ENCODE measurements at regions not wholly inside any gene's neighbourhood (a gene's known extent, or its start where the extent isn't known, plus 50 kb on each side); places are given as distances from the start of the nearest gene placed in this dataset.

- no peak overlapping the region for H2AK5ac ChIP-seq (ENCODE audit: low read length)
- no peak overlapping the region for H3K23ac ChIP-seq (ENCODE audit: low read length)
Observed at GRCh38 chr2:83862600-83862999, 596.5 kb downstream of the SUCLG1 start.

GRCh38 chr2:83860320-83860719, 598.8 kb downstream of the SUCLG1 start:
- no peak overlapping the region for H3K4ac ChIP-seq (ENCODE audit: low read depth, low read length)
- DNase-seq, result no peak
- no peak overlapping the region for H3K23ac ChIP-seq (ENCODE audit: low read length)
- H3K4me2 ChIP-seq (ENCODE audit: low read length), result no peak overlapping the region
- H3K4me3 ChIP-seq (ENCODE audit: low read length), result no peak overlapping the region
- no peaks in the 10 kb centered on the region for H3K79me2 ChIP-seq (ENCODE audit: control insufficient read depth, insufficient read depth, low read length)
- H3K79me1 ChIP-seq (ENCODE audit: low read length), result no peaks in the 10 kb centered on the region
- no peak overlapping the region for H3K9ac ChIP-seq (ENCODE audit: low read length)
- WGBS (ENCODE audit: extremely low coverage, insufficient coverage, low lambda C conversion rate), result no CpG with 5 or more reads among the region's 7 CpGs
- H4K5ac ChIP-seq (ENCODE audit: low read length), result no peak overlapping the region
- H2BK5ac ChIP-seq (ENCODE audit: low read length), result no peak overlapping the region
- no peak overlapping the region for H4K8ac ChIP-seq (ENCODE audit: low read depth, low read length)
- H2BK120ac ChIP-seq (ENCODE audit: low read depth, low read length), result no peak overlapping the region
- H3K27me3 ChIP-seq (ENCODE audit: insufficient read depth, low read length, poor library complexity), result no peaks in the 10 kb centered on the region
- H3K18ac ChIP-seq (ENCODE audit: low read length), result no peak overlapping the region
- no peak overlapping the region for H3K27ac ChIP-seq (ENCODE audit: low read depth, low read length)
- no peak overlapping the region for H2AK5ac ChIP-seq (ENCODE audit: low read length)
- no peaks in the 10 kb centered on the region for H3K36me3 ChIP-seq (ENCODE audit: control insufficient read depth, insufficient read depth, low read length)
- H3K4me1 ChIP-seq (ENCODE audit: control insufficient read depth, low read depth, low read length), result no peaks in the 10 kb centered on the region
- H2BK15ac ChIP-seq (replicated peaks; ENCODE audit: low read depth), result no peak overlapping the region
- no peak overlapping the region for H3K56ac ChIP-seq (ENCODE audit: low read length)

More at GRCh38 chr2:83862600-83862999, 596.5 kb downstream of the SUCLG1 start:
- no peak overlapping the region for H3K56ac ChIP-seq (ENCODE audit: low read length)
- no peak overlapping the region for H4K5ac ChIP-seq (ENCODE audit: low read length)
- H3K27me3 ChIP-seq (ENCODE audit: insufficient read depth, low read length, poor library complexity), result no peaks in the 10 kb centered on the region
- no peak overlapping the region for H3K27ac ChIP-seq (ENCODE audit: low read depth, low read length)
- no peak overlapping the region for H4K8ac ChIP-seq (ENCODE audit: low read depth, low read length)
- no peak overlapping the region for H3K9ac ChIP-seq (ENCODE audit: low read length)
- H2BK15ac ChIP-seq (replicated peaks; ENCODE audit: low read depth), result no peak overlapping the region
- H3K4me3 ChIP-seq (ENCODE audit: low read length), result no peak overlapping the region
- no peaks in the 10 kb centered on the region for H3K79me1 ChIP-seq (ENCODE audit: low read length)
- H3K4me2 ChIP-seq (ENCODE audit: low read length), result no peak overlapping the region
- H3K36me3 ChIP-seq (ENCODE audit: control insufficient read depth, insufficient read depth, low read length), result no peaks in the 10 kb centered on the region
- H3K4ac ChIP-seq (ENCODE audit: low read depth, low read length), result no peak overlapping the region
- no peak overlapping the region for H2BK120ac ChIP-seq (ENCODE audit: low read depth, low read length)
- no peaks in the 10 kb centered on the region for H3K4me1 ChIP-seq (ENCODE audit: control insufficient read depth, low read depth, low read length)
- H3K79me2 ChIP-seq (ENCODE audit: control insufficient read depth, insufficient read depth, low read length), result no peaks in the 10 kb centered on the region
- no peak for DNase-seq
- WGBS (ENCODE audit: extremely low coverage, insufficient coverage, low lambda C conversion rate), result no CpG with 5 or more reads among the region's 2 CpGs
- H3K18ac ChIP-seq (ENCODE audit: low read length), result no peak overlapping the region
- no peak overlapping the region for H2BK5ac ChIP-seq (ENCODE audit: low read length)

- no peak overlapping the region for H3K9ac ChIP-seq (ENCODE audit: low read length)
- WGBS (ENCODE audit: extremely low coverage, insufficient coverage, low lambda C conversion rate), result no CpG with 5 or more reads among the region's 1 CpG
- H3K18ac ChIP-seq (ENCODE audit: low read length), result no peak overlapping the region
- H2AK5ac ChIP-seq (ENCODE audit: low read length), result no peak overlapping the region
- H2BK120ac ChIP-seq (ENCODE audit: low read depth, low read length), result no peak overlapping the region
- H2BK5ac ChIP-seq (ENCODE audit: low read length), result no peak overlapping the region
- no peaks in the 10 kb centered on the region for H3K27me3 ChIP-seq (ENCODE audit: insufficient read depth, low read length, poor library complexity)
- H3K27ac ChIP-seq (ENCODE audit: low read depth, low read length), result no peak overlapping the region
- H3K4ac ChIP-seq (ENCODE audit: low read depth, low read length), result no peak overlapping the region
- H4K8ac ChIP-seq (ENCODE audit: low read depth, low read length), result no peak overlapping the region
- no peak overlapping the region for H2BK15ac ChIP-seq (replicated peaks; ENCODE audit: low read depth)
- H3K79me1 ChIP-seq (ENCODE audit: low read length), result no peaks in the 10 kb centered on the region
- no peaks in the 10 kb centered on the region for H3K4me1 ChIP-seq (ENCODE audit: control insufficient read depth, low read depth, low read length)
- H3K36me3 ChIP-seq (ENCODE audit: control insufficient read depth, insufficient read depth, low read length), result no peaks in the 10 kb centered on the region
- H4K5ac ChIP-seq (ENCODE audit: low read length), result no peak overlapping the region
- no peaks in the 10 kb centered on the region for H3K79me2 ChIP-seq (ENCODE audit: control insufficient read depth, insufficient read depth, low read length)
- no peak overlapping the region for H3K23ac ChIP-seq (ENCODE audit: low read length)
- H3K4me2 ChIP-seq (ENCODE audit: low read length), result no peak overlapping the region
- no peak overlapping the region for H3K4me3 ChIP-seq (ENCODE audit: low read length)
- no peak for DNase-seq
- no peak overlapping the region for H3K56ac ChIP-seq (ENCODE audit: low read length)
Observed at GRCh38 chr2:83859553-83859952, 599.5 kb downstream of the SUCLG1 start.

GRCh38 chr2:83851066-83851465, 608.0 kb downstream of the SUCLG1 start:
- Histone ChIP-seq H3K23ac (ENCODE audit: low read length) (no peak overlapping the region), H3K18ac (ENCODE audit: low read length) (no peak overlapping the region), H3K56ac (ENCODE audit: low read length) (no peak overlapping the region), H3K27ac (ENCODE audit: low read depth, low read length) (no peak overlapping the region), H3K79me1 (ENCODE audit: low read length) (no peaks in the 10 kb centered on the region), H3K4ac (ENCODE audit: low read depth, low read length) (no peak overlapping the region), H3K79me2 (ENCODE audit: control insufficient read depth, insufficient read depth, low read length) (no peaks in the 10 kb centered on the region), H4K8ac (ENCODE audit: low read depth, low read length) (no peak overlapping the region), H3K36me3 (ENCODE audit: control insufficient read depth, insufficient read depth, low read length) (no peaks in the 10 kb centered on the region), H3K9ac (ENCODE audit: low read length) (no peak overlapping the region), H2BK15ac (replicated peaks; ENCODE audit: low read depth) (no peak overlapping the region), H3K4me2 (ENCODE audit: low read length) (no peak overlapping the region), H4K5ac (ENCODE audit: low read length) (no peak overlapping the region), H2AK5ac (ENCODE audit: low read length) (no peak overlapping the region), H2BK120ac (ENCODE audit: low read depth, low read length) (no peak overlapping the region), H3K4me3 (ENCODE audit: low read length) (no peak overlapping the region), H3K4me1 (ENCODE audit: control insufficient read depth, low read depth, low read length) (no peaks in the 10 kb centered on the region), H3K27me3 (ENCODE audit: insufficient read depth, low read length, poor library complexity) (no peaks in the 10 kb centered on the region), H2BK5ac (ENCODE audit: low read length) (no peak overlapping the region)
- no CpG with 5 or more reads among the region's 5 CpGs for WGBS (ENCODE audit: extremely low coverage, insufficient coverage, low lambda C conversion rate)
- DNase-seq, result no peak

GRCh38 chr2:83850071-83850725, 608.9 kb downstream of the SUCLG1 start:
- H4K5ac ChIP-seq (ENCODE audit: low read length), result no peak overlapping the region
- no CpG with 5 or more reads among the region's 3 CpGs for WGBS (ENCODE audit: extremely low coverage, insufficient coverage, low lambda C conversion rate)
- H3K4me3 ChIP-seq (ENCODE audit: low read length), result no peak overlapping the region
- no peaks in the 10 kb centered on the region for H3K79me2 ChIP-seq (ENCODE audit: control insufficient read depth, insufficient read depth, low read length)
- no peak overlapping the region for H3K18ac ChIP-seq (ENCODE audit: low read length)
- H3K27me3 ChIP-seq (ENCODE audit: insufficient read depth, low read length, poor library complexity), result no peaks in the 10 kb centered on the region
- H2BK5ac ChIP-seq (ENCODE audit: low read length), result no peak overlapping the region
- H3K4ac ChIP-seq (ENCODE audit: low read depth, low read length), result no peak overlapping the region
- no peaks in the 10 kb centered on the region for H3K4me1 ChIP-seq (ENCODE audit: control insufficient read depth, low read depth, low read length)
- no peak overlapping the region for H2BK120ac ChIP-seq (ENCODE audit: low read depth, low read length)
- no peak overlapping the region for H3K9ac ChIP-seq (ENCODE audit: low read length)
- H3K79me1 ChIP-seq (ENCODE audit: low read length), result no peaks in the 10 kb centered on the region
- no peak overlapping the region for H2BK15ac ChIP-seq (replicated peaks; ENCODE audit: low read depth)
- no peak overlapping the region for H3K23ac ChIP-seq (ENCODE audit: low read length)
- no peak overlapping the region for H4K8ac ChIP-seq (ENCODE audit: low read depth, low read length)
- no peaks in the 10 kb centered on the region for H3K36me3 ChIP-seq (ENCODE audit: control insufficient read depth, insufficient read depth, low read length)
- H3K27ac ChIP-seq (ENCODE audit: low read depth, low read length), result no peak overlapping the region
- H2AK5ac ChIP-seq (ENCODE audit: low read length), result no peak overlapping the region
- no peak for DNase-seq
- H3K56ac ChIP-seq (ENCODE audit: low read length), result no peak overlapping the region
- no peak overlapping the region for H3K4me2 ChIP-seq (ENCODE audit: low read length)

- H2AK5ac ChIP-seq (ENCODE audit: low read length), result no peak overlapping the region
- no CpG with 5 or more reads among the region's 2 CpGs for WGBS (ENCODE audit: extremely low coverage, insufficient coverage, low lambda C conversion rate)
Observed at GRCh38 chr2:83844490-83844889, 614.6 kb downstream of the SUCLG1 start.

More at GRCh38 chr2:83844490-83844889, 614.6 kb downstream of the SUCLG1 start:
- Histone ChIP-seq H4K8ac (ENCODE audit: low read depth, low read length) (no peak overlapping the region), H3K79me2 (ENCODE audit: control insufficient read depth, insufficient read depth, low read length) (no peaks in the 10 kb centered on the region), H3K36me3 (ENCODE audit: control insufficient read depth, insufficient read depth, low read length) (no peaks in the 10 kb centered on the region), H2BK5ac (ENCODE audit: low read length) (no peak overlapping the region), H3K4me3 (ENCODE audit: low read length) (no peak overlapping the region), H3K18ac (ENCODE audit: low read length) (no peak overlapping the region), H3K79me1 (ENCODE audit: low read length) (no peaks in the 10 kb centered on the region), H3K4me2 (ENCODE audit: low read length) (no peak overlapping the region), H3K9ac (ENCODE audit: low read length) (no peak overlapping the region), H3K4me1 (ENCODE audit: control insufficient read depth, low read depth, low read length) (no peaks in the 10 kb centered on the region), H2BK120ac (ENCODE audit: low read depth, low read length) (no peak overlapping the region), H2BK15ac (replicated peaks; ENCODE audit: low read depth) (no peak overlapping the region), H3K4ac (ENCODE audit: low read depth, low read length) (no peak overlapping the region), H3K23ac (ENCODE audit: low read length) (no peak overlapping the region), H4K5ac (ENCODE audit: low read length) (no peak overlapping the region), H3K27me3 (ENCODE audit: insufficient read depth, low read length, poor library complexity) (no peaks in the 10 kb centered on the region), H3K56ac (ENCODE audit: low read length) (no peak overlapping the region), H3K27ac (ENCODE audit: low read depth, low read length) (no peak overlapping the region)
- DNase-seq, result peak; percentile 7

Data from mesendoderm (in vitro differentiated cells).